ENCODE measurements at regions not wholly inside any gene's neighbourhood (a gene's known extent, or its start where the extent isn't known, plus 50 kb on each side); places are given as distances from the start of the nearest gene placed in this dataset.

GRCh38 chr16:52123061-52123839 is 423.7 kb downstream of the TOX3 start:
- TF ChIP-seq CTCF (IDR thresholded peaks at IDR 0.05), result no peak
- no peak for TF ChIP-seq POLR2A (IDR thresholded peaks at IDR 0.05)

All from breast epithelium (tissue), 3 donors.